ENCODE measurements at regions not wholly inside any gene's neighbourhood (a gene's known extent, or its start where the extent isn't known, plus 50 kb on each side); places are given as distances from the start of the nearest gene placed in this dataset.
A peak's percentile ranks its signal among the peaks of the same experiment; 100 is the strongest.

DNA sequence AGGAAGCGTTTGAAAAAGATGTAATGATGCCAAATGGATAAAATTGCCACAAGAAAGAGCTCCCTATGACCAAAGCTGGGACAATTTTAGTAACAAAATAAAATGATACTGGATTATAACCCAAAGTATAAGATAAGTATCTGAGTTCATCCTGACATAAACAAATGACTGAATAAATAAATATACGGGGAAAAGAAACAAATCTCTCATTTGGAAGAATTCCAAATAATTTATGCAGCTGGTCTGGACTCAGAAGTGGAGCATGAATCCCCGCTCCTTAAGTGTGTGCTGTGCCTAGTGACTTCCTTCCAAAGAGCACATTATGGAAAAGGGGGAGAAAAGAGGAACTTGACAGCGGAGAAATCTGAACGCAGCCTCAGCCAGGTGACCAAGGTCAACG lies 186.2 kb downstream of the RAMP3 start:
- H3K27me3 Mint-ChIP-seq (ENCODE audit: low read depth, poor library complexity), result peaks cover 6% of the 10 kb centered on the region
- no peaks in the 10 kb centered on the region for H3K36me3 Mint-ChIP-seq (ENCODE audit: low read depth)
- DNase-seq, result no peak
- no peaks in the 10 kb centered on the region for H3K9me3 Mint-ChIP-seq
- no peak overlapping the region for H3K4me3 Mint-ChIP-seq
- no peak overlapping the region for H3K27ac Mint-ChIP-seq
- TF ChIP-seq, protein P1, sequence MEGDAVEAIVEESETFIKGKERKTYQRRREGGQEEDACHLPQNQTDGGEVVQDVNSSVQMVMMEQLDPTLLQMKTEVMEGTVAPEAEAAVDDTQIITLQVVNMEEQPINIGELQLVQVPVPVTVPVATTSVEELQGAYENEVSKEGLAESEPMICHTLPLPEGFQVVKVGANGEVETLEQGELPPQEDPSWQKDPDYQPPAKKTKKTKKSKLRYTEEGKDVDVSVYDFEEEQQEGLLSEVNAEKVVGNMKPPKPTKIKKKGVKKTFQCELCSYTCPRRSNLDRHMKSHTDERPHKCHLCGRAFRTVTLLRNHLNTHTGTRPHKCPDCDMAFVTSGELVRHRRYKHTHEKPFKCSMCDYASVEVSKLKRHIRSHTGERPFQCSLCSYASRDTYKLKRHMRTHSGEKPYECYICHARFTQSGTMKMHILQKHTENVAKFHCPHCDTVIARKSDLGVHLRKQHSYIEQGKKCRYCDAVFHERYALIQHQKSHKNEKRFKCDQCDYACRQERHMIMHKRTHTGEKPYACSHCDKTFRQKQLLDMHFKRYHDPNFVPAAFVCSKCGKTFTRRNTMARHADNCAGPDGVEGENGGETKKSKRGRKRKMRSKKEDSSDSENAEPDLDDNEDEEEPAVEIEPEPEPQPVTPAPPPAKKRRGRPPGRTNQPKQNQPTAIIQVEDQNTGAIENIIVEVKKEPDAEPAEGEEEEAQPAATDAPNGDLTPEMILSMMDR (IDR thresholded peaks at IDR 0.05), result no peak
- peaks cover 13% of the 10 kb centered on the region for H3K4me1 Mint-ChIP-seq

DNA sequence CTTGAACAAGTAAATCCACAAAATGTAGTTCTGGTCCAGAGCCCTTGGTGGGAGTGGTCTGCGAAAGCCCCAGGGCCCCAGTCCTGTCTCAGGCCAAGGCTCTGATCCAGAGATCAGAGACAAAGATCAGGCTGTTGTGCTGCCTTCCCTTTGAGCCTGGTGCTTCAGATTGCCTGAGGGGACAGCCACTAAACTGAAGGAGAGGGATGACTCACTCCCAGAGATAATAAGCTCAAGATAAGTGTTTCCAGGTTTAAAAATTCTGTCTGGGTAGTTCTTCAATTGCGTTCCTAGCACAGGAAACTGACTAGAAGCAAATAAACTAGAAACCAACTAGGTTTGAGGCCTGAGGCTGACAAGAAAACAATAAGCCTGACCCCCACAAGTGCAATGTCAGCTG lies 190.2 kb downstream of the RAMP3 start:
- H3K9me3 Mint-ChIP-seq, result no peaks in the 10 kb centered on the region
- H3K36me3 Mint-ChIP-seq (ENCODE audit: low read depth), result no peaks in the 10 kb centered on the region
- no peak overlapping the region for H3K4me3 Mint-ChIP-seq
- no peak for DNase-seq
- TF ChIP-seq, protein P1 (IDR thresholded peaks at IDR 0.05), result no peak
- H3K4me1 Mint-ChIP-seq, result peaks cover 13% of the 10 kb centered on the region
- peaks cover 1% of the 10 kb centered on the region for H3K27me3 Mint-ChIP-seq (ENCODE audit: low read depth, poor library complexity)
- peak overlapping the region; percentile 58 for H3K27ac Mint-ChIP-seq

DNA sequence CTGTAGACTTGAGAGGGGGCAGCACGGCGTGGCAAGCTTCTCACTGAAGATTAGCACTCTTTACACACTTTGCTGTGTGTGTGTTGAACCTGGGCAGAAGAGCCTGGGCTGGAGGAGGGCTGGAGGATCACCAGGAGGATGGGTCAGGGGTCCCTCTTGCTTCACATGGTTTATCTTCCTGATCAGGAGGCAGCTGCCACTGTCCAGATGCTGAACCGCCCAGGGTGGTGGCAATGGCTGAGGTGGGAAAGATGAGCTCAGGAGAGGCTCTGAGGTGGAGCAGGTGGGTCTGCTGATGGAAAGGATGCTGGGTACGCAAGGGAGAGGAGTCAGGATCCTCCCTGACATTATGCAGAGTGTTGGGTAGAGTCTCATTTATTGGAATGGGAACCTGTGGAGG lies 191.5 kb downstream of the RAMP3 start:
- Mint-ChIP-seq H3K4me3 (no peak overlapping the region), H3K36me3 (ENCODE audit: low read depth) (no peaks in the 10 kb centered on the region), H3K9me3 (no peaks in the 10 kb centered on the region), H3K27ac (peak overlapping the region; percentile 43), H3K27me3 (ENCODE audit: low read depth, poor library complexity) (no peaks in the 10 kb centered on the region), H3K4me1 (peaks cover 13% of the 10 kb centered on the region)
- TF ChIP-seq, protein P1 (IDR thresholded peaks at IDR 0.05), result no peak
- no peak for DNase-seq

DNA sequence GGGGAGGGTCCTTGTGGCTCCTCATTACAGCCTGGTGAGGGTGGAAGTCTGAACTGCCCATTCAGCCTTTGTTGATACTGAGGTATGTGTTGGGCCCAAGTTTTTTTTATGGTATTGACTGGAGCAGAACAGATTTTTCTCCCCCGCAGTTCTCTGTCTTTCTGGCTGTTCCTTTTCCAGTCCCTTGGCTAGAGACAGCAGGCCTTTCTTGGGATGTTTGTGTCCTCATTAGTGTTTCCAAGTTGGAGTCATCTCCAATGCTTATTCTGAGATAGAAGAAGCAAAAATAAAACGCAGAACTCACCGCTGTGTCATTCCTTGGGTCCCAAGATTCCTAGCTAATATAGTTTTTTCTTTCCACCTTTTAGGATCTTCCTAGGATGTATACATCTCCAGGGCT lies 193.3 kb downstream of the RAMP3 start:
- H3K27me3 Mint-ChIP-seq (ENCODE audit: low read depth, poor library complexity), result peaks cover 4% of the 10 kb centered on the region
- H3K27ac Mint-ChIP-seq, result no peak overlapping the region
- peaks cover 13% of the 10 kb centered on the region for H3K4me1 Mint-ChIP-seq
- H3K36me3 Mint-ChIP-seq (ENCODE audit: low read depth), result no peaks in the 10 kb centered on the region
- TF ChIP-seq, protein P1 (IDR thresholded peaks at IDR 0.05), result no peak
- no peak overlapping the region for H3K4me3 Mint-ChIP-seq
- no peak for DNase-seq
- no peaks in the 10 kb centered on the region for H3K9me3 Mint-ChIP-seq

- peaks cover 4% of the 10 kb centered on the region for H3K27me3 Mint-ChIP-seq (ENCODE audit: low read depth, poor library complexity)
- H3K36me3 Mint-ChIP-seq (ENCODE audit: low read depth), result no peaks in the 10 kb centered on the region
- H3K4me3 Mint-ChIP-seq, result no peak overlapping the region
- DNase-seq, result no peak
- H3K27ac Mint-ChIP-seq, result no peak overlapping the region
- no peaks in the 10 kb centered on the region for H3K4me1 Mint-ChIP-seq
- TF ChIP-seq, protein P1 (IDR thresholded peaks at IDR 0.05), result no peak
- peaks cover 4% of the 10 kb centered on the region for H3K9me3 Mint-ChIP-seq
These were observed 200.7 kb downstream of the RAMP3 start for GRCh38 chr7:45358287-45358686.

DNA sequence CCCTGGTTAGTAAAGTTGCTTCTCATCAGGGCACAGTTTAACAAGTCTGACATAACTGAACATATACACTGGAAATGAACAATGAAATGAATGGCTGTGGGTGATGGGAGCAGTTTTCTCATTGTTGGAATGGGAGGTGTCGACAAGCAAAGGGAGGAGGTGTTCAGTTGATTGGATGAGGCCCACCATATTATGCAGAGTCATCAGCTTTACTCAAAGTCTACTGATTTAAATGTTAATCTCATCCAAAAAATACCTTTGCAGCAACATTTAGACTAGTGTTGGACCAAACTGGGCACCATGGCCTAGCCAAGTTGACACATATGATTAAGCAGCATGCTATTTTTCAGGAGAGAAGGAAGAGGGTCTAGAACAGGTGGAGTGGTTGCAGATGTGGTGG lies 201.7 kb downstream of the RAMP3 start:
- TF ChIP-seq, protein P1 (IDR thresholded peaks at IDR 0.05), result no peak
- Mint-ChIP-seq H3K9me3 (peaks cover 4% of the 10 kb centered on the region), H3K27me3 (ENCODE audit: low read depth, poor library complexity) (peaks cover 7% of the 10 kb centered on the region), H3K4me1 (no peaks in the 10 kb centered on the region), H3K36me3 (ENCODE audit: low read depth) (no peaks in the 10 kb centered on the region), H3K4me3 (no peak overlapping the region), H3K27ac (no peak overlapping the region)
- no peak for DNase-seq

Data from nephron progenitor cell (in vitro differentiated cells).